GM19328 (cell line): ENCODE measurements at regions not wholly inside any gene's neighbourhood (a gene's known extent, or its start where the extent isn't known, plus 50 kb on each side); places are given as distances from the start of the nearest gene placed in this dataset.
A peak's percentile ranks its signal among the peaks of the same experiment; 100 is the strongest.
"Not testable (repeated sequence)": the region's sequence is repeated elsewhere in the genome, so short reads cannot be mapped to it uniquely, and the experiment has no call there.

Experiments
- ATAC-seq: cut with Tn5 transposase; IDR thresholded peaks from one replicate; pipeline ENCODE4 v1.9.1; 2021; ENCODE audit warnings: mild to moderate bottlenecking, moderate library complexity; ENCODE audit not compliant: unreplicated experiment

DNA sequence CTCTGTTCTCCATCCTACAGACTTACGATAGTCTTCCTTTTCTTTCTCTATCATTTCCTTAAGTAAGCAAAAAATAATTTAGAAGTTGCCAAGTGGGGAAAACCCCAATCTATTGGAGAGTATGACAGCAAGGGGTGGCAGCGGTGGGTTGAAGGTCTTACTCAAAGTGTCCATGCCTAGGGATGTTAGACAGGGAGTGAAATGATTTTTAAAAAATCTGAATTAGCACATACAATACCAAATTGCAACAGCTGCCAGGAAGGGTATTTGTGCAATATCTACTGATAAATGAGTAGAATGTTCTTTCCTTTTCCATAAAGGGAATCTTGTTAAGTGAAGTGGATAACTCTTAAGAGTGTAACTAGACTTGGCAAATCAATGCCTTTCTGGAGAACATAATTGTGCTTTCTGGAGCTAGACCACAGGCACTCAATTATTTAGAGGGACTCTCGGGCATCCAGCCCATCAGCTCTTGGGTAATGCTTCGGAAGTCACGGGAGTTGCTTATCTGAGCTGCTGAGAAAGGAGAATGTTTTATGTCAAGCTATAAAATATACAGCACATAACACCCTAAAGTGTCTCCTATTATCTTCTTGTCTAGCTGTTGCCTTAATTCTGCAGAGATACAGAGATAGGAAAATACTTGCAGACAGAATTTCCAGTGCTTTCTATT lies 151.5 kb downstream of the KCNJ2 start:
- ATAC-seq = no peak

DNA sequence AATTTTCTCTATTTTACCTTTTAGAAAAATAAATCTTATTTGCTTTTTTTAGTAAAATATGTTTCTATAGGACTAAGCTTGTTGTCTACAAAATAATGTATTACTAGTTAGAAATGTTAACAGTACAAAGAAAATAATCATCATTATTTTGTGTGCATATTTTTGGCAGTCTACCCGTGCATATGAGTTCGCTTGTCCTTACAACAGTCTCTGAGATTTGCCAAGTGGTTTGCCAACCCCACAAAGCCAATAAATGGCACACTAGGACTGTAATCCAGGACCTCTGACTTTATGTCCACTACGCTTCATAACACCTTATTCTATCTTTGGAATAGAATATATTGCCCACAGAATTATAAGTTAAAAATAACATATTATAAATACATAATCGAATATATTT lies 152.0 kb downstream of the KCNJ2 start:
- ATAC-seq = no peak

DNA sequence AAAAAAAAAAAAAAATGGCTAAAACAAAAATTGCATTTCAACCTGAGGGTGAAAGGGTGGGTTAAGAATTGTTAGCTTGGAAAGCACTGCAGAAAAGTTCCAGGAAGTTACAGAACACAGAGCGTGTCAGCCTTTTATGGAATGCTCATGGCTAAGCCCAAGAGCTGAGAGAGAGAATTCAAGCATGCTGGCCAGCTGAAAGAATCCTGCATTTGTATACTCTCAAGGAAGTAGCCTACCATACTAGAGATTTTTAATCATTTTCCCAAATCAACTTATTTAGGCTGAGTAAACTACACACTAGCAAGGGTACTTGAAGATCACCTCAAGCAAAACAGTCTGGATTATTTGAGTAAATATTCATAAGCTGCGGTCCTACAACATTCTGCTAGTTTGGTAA lies 153.9 kb downstream of the KCNJ2 start:
- ATAC-seq = no peak

DNA sequence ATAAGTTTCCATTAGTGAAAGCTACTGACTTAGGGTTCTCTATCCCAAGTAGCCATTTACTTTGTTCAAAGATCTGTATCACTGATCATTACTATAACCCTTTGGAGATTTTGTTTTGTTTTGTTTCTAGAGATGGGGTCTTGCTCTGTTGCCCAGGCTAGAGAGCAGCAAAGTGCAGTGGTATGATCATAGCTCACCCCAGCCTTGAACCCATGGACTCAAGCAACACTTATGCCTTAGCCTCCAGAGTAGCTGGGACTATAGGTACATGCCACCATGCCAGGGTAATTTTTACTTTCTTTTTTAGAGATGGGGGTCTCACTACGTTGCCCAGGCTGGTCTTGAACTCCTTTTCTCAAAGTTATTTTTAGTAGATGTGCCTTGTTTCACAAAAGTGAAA lies 154.7 kb downstream of the KCNJ2 start:
- no peak for ATAC-seq

DNA sequence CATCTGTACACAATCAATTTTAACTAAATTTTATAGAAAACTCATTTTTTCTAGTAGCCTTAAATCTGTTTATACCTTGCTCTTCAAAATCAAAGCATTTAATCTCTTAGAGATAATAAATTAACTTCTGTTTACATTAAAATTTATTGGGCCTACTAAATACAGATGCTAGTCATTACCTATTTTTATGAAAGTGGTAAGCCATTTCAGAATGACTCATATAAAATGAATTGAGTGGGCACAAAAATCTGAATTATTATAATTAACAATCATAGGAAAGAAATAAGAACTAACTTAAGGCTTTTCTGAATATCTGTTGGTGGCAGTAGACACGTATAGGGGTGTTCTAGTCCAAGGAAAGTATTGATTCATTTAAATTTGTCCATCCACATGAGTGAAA lies 157.9 kb downstream of the KCNJ2 start:
- no peak for ATAC-seq

DNA sequence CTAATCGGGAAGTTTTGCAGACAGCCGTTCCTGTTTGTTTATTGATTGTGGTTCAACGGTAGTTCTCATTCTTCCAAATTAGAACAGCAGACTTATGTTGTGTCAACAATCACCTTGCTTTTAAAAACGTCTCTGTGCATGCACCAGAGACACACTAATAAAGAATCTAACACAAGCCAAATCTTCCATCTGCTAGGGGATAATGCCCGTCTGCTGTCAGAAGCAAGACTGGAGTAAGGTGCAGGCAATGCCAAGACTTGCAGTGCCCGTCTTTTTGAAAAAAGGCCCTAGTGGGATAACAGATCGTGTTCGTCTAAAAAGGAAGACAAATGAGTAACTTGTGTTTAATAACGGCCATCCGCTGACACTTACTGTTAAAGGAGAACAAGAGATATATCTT lies 158.4 kb downstream of the KCNJ2 start:
- ATAC-seq = no peak

DNA sequence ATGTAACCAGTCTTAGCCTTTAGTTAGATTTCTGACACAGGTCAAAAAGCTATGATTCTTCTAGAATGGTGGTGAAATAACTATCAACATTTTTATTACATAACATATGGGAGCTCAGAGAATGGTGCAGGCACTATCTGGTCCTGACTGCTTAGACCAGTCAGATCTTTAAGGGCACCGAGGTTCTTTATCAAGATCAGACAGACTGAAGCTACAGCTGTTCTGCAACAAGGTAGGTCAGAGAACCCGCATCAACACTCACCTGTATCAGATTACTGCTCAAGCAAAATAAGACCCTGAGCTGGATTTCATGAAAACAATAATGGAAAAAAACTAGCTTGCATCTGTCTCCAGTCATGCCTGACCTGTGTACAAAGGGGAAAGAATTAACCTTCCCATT lies 160.4 kb downstream of the KCNJ2 start:
- ATAC-seq = no peak

DNA sequence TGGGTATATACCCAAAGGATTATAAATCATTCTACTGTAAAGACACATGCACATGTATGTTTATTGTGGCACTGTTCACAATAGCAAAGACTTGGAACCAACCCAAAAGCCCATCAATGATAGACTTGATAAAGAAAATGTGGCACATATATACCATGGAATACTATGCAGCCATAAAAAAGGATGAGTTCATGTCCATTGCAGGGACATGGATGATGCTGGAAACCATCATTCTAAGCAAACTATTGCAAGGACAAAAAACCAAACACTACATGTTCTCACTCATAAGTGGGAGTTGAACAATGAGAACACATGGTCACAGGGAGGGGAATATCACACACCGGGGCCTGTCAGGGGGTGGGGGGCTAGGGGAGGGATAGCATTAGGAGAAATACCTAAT lies 161.7 kb downstream of the KCNJ2 start:
- not testable (repeated sequence) for ATAC-seq

DNA sequence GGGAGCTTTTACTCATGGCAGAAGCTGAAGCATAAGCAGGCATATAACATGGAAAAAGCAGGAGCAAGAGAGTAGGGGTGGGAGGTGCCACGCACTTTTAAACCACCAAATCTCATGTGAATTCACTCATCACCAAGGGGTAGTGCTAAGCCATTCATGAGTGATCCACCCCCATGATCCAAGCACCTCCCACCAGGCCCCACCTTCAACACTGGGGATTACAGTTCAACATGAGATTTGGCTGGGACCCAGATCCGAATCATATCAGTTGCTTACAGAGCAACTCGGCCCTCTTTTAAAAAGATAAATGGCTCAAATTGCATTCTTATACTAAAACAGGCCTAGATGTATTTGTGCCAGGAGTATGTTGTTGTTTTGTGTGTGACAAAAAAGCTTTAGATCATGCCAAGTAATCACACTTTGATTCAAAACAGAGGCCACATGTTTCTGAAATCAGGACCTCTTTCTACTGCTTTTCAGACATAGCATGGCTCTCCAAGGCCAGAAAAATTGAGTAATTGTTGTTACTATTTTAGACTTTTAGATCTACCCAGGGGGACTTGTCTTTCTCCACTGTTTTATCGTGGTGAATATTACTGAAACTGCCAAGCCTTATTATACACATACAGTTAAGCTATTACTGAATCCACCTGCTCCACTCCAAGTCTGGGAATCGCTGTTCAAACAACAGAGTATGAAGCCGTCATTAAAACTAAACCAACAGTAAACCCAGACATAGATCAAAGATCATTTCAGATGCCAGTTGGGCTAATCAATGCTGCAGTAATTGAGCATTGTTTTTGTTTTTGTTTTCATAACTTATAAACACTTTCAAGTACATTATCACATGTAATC lies 163.3 kb downstream of the KCNJ2 start:
- ATAC-seq = no peak

DNA sequence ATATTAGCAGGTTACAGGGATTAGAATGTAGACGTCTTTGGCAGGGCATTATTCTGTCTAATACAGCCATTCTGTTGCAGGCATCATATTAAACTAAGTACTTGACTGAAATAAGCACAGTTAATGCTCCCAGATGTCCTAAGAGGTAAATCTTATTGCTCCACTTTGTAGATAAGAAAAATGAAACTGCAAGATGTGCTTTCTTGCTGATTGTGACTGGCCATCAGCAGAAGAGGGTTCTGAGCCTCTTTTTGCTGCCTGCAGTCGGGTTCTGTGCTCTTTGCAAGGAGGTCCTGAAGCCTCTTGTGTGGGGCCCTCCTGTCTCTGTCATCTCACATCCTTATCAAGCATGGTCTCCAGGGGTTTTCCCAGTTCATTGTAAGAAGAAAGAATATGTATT lies 167.1 kb downstream of the KCNJ2 start:
- no peak for ATAC-seq

DNA sequence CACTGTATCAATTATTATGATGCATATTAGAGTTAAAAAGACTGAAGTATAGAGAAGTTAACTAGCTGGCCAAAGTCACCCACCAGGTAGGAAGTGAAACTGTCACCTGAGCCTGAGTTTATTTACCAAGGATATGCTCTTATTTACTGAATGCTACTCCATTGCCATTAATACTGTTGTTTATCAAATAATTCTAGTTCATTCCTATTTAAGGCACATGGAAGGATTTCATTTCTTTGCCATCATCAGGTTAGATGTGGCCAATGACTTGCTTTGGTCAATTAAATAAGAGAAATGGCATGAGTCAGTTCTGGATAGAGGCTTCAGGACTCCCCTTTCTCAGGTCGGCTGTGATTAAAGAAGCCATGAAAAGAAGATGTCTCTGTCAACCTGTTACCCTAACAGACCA lies 169.6 kb downstream of the KCNJ2 start:
- no peak for ATAC-seq

DNA sequence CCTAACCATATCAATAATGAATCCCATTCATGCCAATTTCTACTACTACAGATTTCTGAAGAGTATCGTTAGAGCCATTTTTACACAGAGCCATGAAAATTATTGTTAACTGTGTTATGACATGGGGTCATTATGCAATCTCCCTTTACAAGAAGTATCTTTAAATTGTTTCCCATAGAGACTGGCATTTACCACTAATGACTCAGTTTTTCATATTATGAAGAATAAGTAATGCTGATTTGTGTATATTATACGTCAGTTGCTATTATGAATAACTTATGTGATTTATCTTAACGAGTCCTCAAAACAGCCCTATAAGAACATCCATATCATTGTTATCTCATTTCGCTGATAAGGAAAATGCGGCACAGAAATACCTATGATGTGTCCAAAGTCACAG lies 173.8 kb downstream of the KCNJ2 start:
- no peak for ATAC-seq

DNA sequence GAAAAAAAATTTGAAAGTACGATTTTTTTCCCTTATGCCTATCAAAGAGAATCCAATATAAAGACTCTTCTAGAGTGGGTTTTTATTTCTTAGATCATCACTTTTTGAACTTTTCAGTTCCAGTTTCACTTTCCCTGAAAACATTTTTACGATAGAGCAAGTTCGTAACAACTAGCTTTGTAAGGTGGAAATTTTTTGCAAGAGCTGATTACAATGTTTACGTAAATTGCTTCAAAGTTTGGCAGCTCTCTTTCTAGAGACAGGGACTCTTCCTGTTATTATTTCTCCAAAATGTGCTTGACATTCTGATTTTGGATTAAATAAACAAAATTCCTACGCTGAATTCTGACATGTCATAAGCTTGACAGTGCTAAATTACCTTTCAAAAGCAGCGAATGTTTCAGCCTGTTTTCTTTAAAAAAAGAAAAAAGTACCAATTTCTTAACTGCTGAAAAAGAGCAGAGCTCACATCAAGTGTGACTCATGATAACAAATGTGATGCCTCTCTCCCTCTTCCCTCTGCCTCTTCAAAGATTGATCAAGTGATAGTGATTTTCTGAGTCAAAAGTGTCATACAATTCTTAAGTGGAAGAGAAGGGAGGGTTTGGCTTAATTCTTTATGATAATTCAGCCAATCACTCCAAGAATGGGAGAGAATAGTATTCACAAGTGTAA lies 175.2 kb downstream of the KCNJ2 start:
- ATAC-seq = no peak

DNA sequence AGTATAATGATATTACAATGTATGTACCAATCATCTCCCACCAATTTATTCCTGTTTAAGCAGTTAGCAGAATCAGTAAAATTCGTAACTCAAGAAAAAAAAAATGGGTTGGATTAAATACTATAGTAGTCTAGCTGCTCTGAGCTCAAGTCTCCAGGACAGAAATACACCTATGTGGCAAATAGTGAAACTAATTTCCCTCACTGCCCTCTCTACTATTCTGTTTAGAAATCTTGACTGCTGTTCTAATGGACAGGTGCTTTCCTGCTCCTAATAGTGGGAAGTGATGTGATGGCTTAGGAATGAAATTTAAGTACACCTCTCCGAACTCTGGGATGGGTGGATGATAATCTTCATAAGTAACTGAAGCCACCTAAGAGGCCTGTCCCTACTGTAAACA lies 175.7 kb downstream of the KCNJ2 start:
- no peak for ATAC-seq

DNA sequence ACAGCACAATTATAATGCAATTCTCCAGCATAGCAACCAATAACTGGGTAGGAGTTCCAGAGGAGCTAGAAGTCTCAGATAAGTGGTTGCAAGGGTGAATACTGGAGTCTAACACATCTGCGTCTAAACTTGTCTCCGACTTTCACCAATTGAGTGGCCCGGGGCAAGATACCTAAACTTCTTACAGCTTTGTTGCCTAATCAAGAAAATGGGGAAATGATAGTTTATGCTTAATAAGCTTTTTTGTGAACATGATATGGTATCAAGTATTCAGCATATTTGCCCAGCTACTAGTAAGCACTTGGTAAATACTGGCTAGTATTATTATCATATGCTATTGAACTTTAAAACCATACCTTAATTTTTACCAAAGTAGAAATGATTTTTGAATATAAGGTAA lies 183.5 kb downstream of the KCNJ2 start:
- ATAC-seq = no peak

DNA sequence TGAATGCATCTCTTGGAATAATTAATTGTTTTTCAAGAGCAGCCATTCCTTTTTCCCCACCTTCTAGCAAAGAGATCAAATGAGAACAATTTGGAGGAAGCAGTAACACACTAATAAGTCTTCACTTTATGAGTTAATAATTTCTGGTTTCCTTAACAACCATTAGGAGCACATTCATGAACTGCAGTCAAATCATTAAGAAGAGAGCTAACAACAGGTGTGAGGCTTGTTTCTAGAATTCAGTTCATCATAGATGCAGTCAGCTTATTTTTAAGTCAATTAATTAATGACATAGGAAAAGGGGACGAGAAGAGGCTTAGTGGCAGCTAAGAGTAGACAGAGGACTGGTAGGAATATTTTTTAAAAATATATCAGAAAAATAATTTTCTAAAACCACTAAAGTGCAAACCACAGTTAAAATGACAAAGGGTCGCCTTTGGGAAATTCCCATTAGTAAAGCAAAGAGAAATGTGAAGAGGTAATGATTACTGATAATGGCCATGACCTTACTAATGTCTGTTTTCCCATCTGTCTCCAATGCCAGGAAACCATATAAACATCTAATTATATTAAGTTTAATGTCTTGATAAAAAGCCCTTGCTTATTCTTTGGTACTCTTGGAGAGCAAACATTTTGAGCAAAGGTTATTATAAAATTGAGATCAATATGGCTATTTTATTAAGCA lies 184.2 kb downstream of the KCNJ2 start:
- ATAC-seq = no peak

DNA sequence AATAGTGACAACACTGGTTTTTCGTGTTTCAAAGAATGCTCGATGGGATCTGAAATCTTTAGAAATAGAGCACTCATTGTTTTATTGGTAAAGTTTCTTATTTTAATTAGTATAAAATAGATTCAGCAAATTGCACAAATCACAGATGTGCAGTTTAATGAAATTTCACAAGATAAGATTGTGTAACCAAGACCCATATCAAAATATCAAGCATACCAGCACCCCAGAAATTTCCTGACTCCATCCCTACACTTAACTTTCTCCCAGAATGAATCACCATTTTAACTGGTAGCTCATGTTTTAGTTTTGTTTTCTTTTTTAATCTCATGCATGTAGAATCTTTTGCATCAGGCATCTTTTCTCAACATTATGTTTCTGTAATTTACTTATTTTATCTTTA lies 185.9 kb downstream of the KCNJ2 start:
- no peak for ATAC-seq

DNA sequence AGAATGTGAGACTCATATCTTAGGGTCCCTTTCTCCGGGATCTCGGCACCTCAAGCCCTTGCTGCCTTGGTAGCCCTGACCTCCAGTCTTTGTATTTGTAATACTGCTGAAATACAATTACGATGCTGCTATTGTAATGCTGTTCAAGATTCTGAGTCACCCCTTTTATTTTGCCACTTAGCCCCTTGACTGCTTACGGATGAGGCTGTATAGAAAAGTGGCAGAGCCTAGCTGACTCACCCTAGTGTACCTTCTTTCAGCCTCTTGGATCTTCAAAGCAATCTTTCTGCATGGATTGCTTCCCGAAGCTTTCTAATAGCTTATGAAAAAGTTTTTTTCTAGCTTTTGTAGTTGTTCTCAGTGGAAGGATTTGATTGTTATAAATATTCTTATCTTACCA lies 187.9 kb downstream of the KCNJ2 start:
- no peak for ATAC-seq

DNA sequence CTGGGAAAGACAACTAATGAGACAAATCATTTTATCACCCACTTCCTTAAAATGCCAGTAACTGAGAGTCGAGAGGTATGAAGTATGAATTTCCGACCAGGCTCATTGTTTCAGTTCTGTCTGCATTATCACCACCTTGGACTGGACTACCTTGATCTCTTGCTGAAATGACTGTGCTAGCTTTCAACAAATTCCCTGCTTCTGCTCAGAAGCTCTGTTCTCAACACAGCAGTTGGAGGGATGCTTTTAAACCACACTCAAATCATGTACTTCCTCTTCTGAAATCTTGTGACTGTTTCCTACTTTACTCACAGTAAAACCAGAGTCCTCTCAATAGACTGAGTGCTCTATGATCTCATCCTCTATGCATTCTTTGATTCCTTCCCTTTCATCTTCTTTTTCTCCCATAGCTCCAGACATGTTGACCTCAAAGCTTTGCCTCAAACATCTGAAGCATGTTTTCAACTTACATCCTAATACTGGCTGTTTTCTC lies 195.8 kb downstream of the KCNJ2 start:
- ATAC-seq = peak; percentile 78

DNA sequence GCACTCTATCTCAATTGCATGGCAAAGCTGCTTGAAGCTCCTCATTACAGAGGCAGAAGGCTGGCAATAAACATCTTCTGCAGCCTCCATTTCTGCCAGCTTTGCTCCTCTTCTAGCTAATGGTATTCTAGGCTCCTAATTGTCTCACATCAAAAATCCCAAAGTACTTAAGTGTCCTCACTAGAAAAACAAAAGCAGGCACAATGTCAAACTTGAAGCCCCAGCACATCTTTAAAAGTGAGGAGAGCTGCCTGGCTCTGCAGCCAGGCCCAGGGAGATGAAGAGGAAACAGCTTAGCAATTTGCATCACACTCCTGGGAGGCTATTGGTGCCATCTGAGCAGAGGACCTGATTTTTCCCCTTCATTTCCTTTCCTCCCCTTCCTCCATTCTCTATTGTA lies 197.1 kb downstream of the KCNJ2 start:
- ATAC-seq = no peak

DNA sequence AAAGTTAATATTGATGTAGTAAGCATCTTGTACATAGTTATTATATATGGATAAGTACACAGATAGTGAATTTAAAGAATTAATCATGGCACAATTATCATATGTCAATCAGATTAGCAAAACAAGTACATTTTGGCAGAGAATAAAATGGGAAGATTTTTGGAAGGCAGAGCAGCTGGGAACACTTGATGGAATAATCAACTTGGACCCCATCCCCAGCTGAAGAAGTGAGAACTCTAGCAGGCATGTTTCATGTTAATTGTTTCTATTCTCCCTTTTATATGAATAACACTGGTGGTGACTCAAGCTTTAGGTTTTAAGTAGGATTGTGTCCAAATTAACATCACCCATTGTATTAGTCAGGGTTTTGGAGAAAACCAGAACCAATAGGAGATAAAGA lies 198.7 kb downstream of the KCNJ2 start:
- no peak for ATAC-seq
